ENCODE measurements at regions not wholly inside any gene's neighbourhood (a gene's known extent, or its start where the extent isn't known, plus 50 kb on each side); places are given as distances from the start of the nearest gene placed in this dataset.

GRCh38 chr15:55005679-55006078 lies 191.1 kb downstream of the RSL24D1 start:
- no peak for TF ChIP-seq POLR2A (IDR thresholded peaks at IDR 0.05)
- no peak for TF ChIP-seq CTCF (IDR thresholded peaks at IDR 0.05)
- TF ChIP-seq POLR2AphosphoS5 (IDR thresholded peaks at IDR 0.05), result no peak
- no peak for TF ChIP-seq EP300 (IDR thresholded peaks at IDR 0.05)

Measured in gastroesophageal sphincter (tissue), 3 donors.